ENCODE measurements at regions not wholly inside any gene's neighbourhood (a gene's known extent, or its start where the extent isn't known, plus 50 kb on each side); places are given as distances from the start of the nearest gene placed in this dataset.
"Not testable (repeated sequence)": the region's sequence is repeated elsewhere in the genome, so short reads cannot be mapped to it uniquely, and the experiment has no call there.

DNA sequence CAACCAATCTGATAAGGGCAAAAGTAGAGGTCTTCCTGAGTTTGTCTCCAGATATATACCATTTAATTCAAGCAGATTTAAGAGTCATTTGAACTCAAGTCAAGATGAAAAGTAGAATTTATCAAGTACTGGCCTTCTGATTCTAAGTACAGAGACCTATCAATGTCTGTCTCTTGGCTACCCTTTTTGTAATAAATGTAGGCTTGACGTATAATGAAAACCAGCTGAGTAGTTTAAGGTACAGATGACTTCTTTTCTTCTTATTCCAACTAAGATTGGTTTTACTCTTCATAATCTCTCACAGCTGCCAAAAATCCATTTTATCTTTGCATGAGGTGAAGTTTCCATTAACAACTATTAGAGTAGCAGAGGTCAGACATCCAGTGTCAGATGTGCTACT, 867.6 kb downstream of the FAT4 start:
- DNase-seq: no peak

DNA sequence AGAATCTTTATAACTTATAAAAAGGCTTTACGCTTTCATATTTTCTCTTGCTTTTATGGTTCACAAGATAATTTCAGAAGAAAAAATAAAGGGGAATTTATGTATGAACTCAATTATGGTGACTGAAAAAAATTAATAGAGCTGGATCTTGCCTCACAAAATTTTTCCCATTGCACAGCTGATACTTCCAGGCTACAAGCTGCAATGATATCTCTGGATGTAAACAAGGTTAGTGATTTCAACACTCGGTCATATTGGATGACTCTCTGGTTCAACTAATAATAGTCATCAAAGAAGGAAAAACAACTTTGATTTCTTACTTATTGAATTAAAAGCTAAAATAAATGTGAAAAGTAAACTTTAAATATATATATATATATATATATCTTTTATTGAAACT, 868.0 kb downstream of the FAT4 start:
- DNase-seq: no peak

DNA sequence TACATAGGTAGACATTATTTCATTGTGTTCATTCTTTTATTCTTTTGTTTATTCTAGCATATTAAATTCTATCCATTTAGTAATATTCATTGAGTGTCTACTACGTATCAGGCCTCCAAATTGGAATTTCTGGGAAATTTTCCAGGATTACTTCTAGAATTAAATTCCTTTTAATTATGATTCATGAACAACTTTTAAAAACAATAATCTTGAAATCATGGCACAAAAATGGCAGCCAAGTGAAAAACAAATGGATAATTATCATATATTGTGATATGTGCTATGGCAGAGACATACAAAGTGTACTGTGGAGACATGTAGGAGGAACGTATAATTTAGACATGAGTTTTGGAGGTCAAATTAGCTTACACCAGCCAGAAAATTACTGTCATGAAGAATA, 868.5 kb downstream of the FAT4 start:
- no peak for DNase-seq

DNA sequence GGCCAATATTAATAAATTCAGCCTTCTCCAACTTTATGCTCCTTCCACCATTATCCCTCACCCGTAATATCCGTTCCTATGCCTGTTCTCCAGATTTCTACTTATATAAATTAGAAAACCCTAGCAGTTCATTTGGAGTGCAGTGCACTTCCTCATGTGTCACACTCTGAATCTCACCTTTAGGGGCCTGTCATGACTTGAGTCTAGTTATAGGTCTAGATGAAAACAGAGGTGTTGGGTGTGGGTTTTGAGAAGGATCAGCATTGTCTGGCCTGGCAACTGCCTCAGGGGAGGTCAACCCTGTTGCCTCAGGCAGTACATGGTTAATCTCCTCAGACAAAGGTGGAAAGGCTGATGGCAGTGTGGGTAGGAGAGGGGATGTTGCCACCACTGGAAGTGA, 876.8 kb downstream of the FAT4 start:
- DNase-seq: no peak

DNA sequence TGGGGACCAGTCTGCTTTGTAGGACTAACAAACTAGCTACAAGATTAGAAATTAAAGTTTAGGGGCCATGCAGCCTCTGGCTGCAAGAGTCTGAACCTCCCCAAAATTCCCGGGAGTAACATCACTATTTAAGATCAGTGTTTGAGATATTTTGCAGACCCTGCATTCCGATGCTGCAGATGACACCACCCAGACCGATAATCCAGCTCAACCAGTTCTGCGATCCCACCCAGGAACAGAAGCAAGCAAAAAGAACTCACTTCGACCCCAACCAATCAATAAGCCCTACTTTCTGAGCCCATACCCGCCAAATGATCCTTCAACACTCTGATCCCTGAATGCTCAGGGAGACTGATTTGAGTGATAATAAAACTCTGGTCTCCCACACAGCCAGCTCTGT, 877.8 kb downstream of the FAT4 start:
- DNase-seq: no peak

DNA sequence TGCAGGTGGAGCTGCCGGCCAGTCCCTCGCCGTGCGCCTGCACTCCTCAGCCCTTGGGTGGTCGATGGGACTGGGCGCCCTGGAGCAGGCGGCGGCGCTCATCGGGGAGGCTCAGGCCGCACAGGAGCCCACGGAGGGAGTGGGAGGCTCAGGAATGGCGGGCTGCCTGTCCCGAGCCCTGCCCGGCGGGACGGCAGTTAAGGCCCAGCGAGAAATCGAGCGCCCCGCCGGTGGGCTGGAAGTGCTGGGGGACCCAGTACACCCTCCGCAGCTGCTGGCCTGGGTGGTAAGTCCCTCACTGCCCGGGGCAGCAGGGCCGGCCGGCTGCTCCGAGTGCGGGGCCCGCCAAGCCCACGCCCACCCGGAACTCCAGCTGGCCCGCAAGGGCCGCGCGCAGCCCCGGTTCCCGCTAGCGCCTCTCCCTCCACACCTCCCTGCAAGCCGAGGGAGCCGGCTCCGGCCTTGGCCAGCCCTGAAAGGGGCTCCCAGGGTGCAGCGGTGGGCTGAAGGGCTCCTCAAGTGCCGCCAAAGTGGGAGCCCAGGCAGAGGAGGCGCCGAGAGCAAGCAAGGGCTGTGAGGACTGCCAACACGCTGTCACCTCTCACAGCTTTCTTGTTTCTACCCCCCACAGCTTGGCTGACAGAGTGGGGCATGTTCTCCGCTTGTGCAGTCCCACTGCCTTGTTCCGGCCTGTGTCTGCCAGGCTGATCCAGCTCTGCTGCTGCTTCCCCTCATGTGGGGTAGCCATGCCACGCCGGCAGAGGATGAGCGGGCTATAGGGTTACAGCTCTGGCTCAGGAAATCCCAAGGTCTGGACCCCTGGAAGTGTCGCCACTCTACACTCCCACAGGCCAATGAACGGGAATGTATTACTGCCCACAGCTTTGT, 886.7 kb downstream of the FAT4 start:
- not testable (repeated sequence) for DNase-seq

DNA sequence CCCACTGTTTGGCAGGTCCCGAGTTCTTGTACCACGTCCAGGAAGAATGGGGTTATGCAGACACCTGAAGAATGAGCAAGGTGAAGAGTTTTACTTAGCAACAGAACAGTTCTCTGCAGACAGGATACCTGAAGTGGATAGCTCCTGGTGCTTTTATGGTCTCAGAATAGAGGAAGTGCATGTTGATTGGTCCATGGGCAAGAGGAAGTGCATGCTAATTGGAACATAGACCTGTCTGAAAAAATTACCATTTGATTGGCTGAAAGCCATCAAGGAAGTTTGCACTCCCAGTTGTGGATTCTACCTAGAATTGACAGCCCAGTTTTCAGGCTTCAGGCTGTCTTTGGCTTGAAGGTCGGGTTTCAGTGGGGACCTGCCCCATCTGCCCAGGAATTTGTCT, 887.5 kb downstream of the FAT4 start:
- DNase-seq: no peak

DNA sequence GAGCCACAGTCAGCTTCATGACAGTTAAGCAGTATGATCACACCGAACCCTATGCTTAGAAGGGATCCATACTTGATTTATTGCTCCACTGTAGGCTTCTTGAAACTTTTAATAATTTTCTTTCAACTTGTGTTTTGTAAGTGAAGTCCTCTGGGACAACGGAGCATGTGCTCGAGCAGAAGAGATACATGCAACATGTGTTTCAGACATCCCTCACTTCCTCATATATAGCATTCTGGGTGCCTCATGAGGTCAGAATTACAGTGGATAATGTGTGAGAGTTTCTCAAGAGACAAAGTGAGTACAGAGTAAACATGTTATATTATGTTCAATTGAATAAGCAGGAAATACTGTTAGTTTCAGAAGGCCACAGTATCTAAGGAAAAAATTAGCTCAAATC, 893.2 kb downstream of the FAT4 start:
- no peak for DNase-seq

DNA sequence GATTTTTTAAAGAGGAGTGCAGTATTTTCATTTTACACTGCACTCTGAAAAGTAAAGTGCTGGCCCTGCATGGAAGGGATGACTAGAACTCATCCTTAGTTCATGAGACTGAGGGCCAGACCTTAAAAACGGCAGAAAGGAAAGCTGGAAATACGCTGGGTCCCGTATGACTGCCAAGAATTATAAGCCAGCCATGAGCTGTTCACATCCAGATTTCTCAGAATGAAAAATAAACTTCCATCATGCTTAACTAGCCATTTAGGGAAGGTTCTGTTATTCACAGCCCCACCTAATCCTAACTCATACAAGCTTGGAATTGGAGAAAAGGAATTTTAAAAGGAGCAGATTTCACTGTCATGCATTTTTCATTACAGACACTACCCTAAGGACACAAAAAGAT, 894.4 kb downstream of the FAT4 start:
- no peak for DNase-seq

DNA sequence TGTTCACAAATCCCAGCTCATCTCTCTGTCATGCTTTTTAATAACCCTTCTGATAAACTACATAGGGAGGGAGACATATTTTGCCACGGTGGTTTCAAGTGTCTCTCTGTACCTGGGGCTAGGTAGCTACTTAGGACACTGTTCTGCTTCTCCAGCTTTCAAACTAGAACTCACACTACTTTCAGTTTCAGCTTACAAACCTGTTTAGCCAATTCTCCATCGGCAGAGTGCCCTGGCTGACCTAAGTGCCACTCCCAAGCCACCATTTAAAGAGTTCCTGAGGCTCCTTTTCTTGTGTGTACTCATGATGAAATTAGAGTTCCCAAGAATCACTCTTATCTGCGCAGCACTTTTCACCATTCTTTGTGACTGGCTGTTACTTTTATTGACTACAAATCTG, 899.2 kb downstream of the FAT4 start:
- DNase-seq: no peak

DNA sequence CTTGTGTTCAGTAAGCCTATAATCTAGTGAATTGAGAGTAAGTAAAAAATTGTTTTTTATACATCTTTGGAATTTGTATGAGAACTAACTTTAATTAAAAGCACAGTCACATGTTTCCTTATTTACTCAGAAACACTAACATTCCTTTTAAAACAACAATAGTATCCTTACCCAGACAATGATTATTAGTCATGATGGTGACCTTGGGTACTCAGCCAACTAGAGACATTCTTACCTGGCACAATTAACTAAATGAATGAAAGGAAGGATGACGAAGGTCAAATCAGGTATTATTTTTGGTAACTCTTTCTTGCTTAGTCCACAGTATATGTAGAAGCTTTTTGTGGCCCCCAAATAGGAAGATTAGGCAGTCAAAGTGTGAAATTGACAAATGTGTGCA, 901.0 kb downstream of the FAT4 start:
- DNase-seq: no peak

DNA sequence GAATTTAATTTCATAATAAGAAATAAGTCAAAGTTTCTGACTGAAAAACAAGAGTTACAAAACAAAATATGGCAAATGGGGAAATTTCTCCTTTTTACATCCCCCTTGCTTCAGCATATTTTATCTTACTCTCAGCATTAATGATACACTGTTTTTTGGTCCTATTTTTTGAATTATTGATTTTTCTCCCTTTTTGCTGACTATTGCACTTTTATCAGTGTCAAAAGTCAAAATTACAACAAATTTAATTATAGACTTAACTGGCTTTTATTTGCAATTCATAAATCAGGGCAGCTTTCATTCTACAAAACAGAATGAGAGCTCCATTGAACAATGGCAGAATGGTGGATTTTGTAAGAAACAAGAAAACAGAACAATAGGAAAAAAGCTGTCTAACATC, 901.9 kb downstream of the FAT4 start:
- no peak for DNase-seq

DNA sequence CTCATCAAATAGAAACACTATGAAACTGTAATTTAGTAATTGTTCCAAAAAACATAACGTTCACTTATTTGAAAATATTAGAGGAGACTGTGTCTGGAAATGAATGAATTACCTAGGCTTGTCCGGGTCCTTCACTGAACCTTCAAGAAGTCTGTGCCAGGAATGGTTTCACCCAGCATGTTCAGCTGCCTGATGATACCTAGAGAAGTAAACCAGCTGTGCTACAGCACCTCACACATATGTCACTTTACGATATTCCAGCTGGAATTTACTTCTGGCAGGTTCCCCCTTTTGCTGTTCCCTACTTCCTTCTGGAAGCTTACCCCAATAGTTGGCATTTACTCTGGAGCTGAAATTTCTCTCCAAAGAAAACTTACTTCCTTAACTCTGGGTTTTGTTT, 906.5 kb downstream of the FAT4 start:
- no peak for DNase-seq

DNA sequence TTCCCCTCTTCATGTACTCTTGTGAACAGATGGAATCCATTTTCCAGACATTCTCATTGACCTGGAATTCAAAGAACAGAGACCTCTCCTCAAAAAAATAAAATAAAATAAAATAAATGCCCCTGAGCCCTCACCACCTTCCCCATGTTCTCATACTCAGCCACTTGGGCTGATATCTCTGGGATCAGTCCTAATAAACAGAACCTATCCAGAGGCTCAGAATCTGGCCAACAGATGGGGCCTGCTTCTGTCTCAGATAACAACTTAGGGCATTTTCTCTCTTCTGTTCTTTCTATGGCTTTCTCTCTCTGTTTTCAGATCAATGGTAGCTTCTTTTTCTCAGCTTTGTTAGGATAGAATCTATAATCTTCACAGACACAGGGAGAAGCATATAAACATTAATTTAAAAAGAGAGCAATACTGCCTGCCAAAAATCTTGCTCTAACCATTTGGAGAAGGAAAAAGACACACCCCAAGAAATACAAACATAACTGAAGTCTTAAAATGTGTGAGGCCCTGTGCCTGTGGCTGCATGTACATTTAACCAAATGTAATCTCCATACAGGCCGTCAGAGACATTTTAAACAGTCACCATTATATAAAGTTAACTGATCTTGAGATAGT, 907.1 kb downstream of the FAT4 start:
- no peak for DNase-seq

DNA sequence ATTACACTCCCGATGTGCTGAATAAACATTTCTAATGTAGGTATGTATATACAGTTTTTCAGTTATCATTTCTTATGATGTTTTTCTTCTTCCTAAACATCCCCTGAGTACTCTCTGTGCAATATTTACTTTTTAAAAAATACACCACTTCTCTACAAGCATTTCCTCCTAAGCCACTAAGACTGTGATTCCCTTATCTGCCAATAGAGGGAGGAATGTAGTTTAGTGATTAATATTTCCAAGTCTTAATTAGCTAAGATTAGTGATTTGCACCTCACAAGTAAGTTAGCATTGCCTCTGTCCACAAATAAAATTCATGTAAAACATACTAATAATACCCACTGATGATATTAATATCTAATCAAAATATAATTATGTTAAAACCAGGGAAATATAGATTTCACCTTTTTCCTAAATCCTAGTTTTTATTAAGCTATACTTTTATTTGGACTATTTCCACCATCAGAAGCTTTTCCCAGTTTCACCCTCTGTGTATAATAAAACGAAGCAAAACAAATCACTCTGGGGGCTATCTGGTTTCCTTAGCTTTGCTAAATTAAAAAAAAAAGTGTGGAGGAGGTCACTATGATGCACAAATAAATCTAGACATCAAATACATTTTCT, 909.1 kb downstream of the FAT4 start:
- DNase-seq: no peak

DNA sequence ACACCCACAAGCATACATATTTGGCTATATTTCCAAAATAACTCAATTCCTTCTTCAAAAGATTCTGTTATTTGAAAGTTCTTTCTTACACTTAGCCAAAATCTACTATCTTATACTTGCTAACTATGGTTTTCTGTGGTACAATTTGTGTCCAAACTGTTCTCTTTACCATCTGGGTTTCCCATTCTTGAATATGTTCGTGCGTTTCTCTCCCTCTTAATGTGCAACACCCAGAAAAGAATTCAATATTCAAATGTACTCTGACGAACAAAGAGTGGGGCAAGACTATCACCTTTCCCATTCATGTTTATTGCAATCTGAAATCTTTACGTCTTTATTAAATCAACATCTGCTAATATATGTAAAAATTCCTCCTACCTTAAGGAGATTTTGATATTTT, 912.7 kb downstream of the FAT4 start:
- DNase-seq: no peak

DNA sequence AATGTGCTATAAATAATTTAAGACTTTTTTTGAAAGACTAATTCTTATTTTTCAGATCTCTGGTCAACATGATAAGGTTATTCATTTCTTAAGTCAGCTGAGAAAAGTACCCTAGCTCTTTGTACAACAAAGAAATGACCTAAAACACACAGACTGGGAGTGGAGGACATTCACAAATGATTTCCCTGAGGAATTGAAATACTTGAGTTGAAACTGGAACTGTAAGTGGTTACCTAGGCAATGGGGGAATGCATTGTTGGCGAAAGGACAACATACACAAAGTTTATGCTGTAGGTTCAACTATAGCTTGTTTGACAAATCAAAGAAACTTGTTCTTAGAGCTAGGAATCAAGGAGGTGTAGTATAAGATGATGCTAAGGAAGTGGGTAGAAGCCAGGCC, 915.5 kb downstream of the FAT4 start:
- no peak for DNase-seq

DNA sequence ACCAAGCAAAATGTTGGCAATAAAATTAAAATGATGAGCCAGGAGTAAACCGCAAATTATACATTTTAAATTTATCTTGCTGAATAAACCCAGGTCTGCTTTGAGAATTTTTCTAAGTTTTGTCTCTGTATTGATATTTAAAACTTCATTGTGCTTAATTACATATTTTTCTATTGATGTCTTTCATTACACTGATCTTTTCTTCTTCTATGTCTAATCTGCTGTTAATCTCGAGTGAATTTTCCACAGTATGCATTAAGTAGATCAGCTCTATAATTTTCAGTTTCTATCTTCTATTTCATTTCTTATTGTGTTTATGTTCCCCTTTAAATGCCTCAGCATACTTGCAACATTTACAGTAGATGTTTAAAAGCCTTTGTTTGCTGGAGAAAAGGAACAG, 918.7 kb downstream of the FAT4 start:
- DNase-seq: no peak

DNA sequence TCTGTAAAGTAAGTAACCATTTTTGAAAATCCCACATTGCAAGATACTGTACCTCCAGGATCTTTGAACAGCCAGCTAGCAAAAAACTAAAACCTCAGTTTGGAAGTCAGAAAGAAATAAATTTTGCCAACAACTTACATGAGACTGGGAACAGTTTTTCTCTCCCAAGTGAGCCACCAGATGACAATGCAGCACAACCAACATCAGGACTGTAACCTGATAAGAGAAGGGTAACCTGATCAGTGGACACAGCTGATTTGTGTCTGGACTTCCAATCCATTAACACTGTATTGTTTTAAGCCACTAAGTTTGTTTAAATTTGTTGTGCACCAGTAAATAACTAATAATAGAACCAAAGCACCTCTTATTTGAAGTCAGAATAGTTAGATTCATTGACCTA, 923.3 kb downstream of the FAT4 start:
- DNase-seq: no peak

DNA sequence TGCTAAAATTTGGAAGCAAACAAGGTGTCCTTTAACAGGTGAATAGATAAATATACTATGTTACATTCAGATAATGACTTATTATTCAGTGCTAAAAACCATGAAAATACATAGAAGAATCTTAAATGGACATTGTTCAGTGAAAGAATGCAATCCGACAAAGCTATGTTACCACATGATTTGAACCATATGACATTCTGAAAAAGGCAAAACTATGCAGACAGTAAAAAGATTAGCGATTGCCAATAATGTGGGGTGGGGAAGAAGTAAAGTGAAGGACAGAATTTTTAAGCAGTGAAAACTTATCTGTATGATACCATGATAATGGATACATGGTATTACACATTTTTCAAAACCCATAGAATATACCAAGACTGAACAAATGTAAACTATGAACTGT, 926.9 kb downstream of the FAT4 start:
- no peak for DNase-seq

DNA sequence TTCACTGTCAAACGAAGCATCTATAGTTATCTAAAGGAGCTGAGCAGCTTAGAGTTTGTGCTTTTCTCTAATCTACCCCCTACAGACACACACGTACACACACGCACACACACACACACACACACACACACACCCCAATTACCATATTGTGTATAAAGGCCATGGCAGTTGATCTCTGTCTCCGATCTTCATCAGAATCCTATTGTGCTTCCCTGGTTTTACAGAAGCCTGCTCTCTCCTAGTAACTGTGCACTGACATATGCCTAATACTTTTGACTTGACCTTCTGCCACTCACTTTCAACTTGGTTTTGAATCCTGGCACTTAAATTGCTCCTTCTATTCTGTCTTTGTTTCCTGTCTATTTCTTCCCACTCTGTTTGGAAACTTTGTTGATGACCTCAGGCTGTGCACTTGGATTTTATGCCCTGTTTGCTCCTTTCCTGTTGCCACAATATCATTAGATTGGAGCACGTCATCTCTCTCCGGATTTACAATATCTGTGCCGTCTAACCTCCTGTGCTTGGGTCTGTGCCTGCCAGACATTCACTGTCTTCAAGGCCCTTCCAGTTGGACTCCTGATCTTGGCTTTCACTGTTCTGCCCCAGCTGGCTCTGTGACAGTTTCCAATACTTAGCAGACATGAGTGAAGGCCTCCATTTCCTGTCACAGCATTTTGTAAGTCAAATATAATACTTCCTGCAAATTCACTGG, 928.1 kb downstream of the FAT4 start:
- DNase-seq: no peak

DNA sequence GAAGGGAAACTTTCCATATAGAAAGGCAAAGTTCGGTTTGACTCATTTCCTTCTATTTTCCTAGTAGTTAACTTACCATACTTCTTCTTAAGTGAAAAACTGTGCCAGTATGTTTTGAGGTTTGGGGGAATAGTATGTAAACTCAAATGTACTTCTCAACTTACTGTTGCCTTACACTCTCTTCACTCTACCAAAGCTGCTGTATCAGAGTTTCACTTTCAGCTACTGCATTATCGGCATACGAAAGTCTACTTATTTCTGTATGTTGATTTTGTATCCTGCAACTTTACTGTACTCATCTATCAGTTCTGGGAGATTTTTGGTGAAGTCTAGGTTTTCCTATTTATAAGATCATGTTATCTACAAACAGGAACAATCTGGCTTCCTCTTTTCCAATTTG, 932.7 kb downstream of the FAT4 start:
- DNase-seq: no peak

DNA sequence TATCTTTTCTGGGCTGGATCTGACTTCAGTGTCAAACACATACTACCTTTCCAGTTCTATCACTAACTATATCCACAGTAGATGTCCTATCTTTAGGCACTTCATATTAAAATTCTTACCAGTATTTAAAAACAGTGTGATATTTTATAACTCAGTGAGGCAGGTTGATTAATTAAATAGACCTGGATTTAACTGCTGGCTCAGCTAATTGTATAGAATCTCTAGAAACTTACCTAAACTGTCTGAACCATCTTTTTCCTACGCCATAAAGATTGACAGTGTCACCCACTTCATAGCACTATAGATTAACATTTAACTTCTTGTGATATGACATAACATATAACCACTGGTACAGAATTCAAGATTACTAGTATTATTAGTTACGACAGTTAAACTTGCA, 935.3 kb downstream of the FAT4 start:
- DNase-seq: no peak

DNA sequence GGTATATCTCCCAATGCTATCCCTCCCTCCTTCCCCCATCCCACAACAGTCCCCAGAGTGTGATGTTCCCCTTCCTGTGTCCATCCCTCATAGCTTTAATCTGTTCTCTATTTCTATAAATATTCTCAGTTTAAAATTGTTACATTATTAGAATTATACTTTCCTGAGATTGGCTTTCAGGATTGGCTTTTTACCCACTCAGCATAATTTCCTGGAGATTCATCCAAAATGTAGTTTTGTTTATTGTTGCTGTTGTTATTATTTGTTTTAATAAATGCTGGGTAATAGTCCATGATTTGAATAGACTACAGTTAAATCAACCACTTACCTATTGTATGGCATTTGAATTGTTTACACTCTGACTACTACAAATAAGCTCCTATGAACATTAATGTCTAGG, 936.4 kb downstream of the FAT4 start:
- no peak for DNase-seq

All from NCI-H1930 (cell line).